ENCODE measurements at regions not wholly inside any gene's neighbourhood (a gene's known extent, or its start where the extent isn't known, plus 50 kb on each side); places are given as distances from the start of the nearest gene placed in this dataset.

- no peaks in the 10 kb centered on the region for H3K9me3 ChIP-seq (ENCODE audit: control insufficient read depth in 2 of 2, insufficient read depth in 1 of 2, low read length in 1 of 2)
- H3K4me1 ChIP-seq (ENCODE audit: control insufficient read depth in 2 of 2, insufficient read depth in 2 of 2, low read length in 2 of 2) = no peaks in the 10 kb centered on the region
- DNase-seq (ENCODE audit: low read depth in 6 of 9, low spot score in 9 of 9) = no peak
- H3K27me3 ChIP-seq (ENCODE audit: control insufficient read depth in 2 of 2, insufficient read depth in 1 of 2, low read length in 1 of 2) = no peaks in the 10 kb centered on the region
- H3K27ac ChIP-seq (ENCODE audit: low read depth in 1 of 2, low read length in 1 of 2) = no peak overlapping the region
- no peaks in the 10 kb centered on the region for H3K36me3 ChIP-seq (ENCODE audit: control insufficient read depth in 2 of 2, insufficient read depth in 2 of 2, low read length in 1 of 2)
- no peak overlapping the region for H3K4me3 ChIP-seq (ENCODE audit: low read length in 2 of 2)
- WGBS = 83% methylated on average over 3 of the region's 3 CpGs
Measured at GRCh38 chr2:180927030-180927686, 53.2 kb upstream of the UBE2E3 start.

GRCh38 chr2:180925700-180926099 is 54.7 kb upstream of the UBE2E3 start:
- WGBS = 93% methylated on average over 2 of the region's 2 CpGs

GRCh38 chr2:180924063-180924462 is 56.3 kb upstream of the UBE2E3 start:
- Histone ChIP-seq H3K36me3 (ENCODE audit: control insufficient read depth in 2 of 2, insufficient read depth in 2 of 2, low read length in 1 of 2) (no peaks in the 10 kb centered on the region), H3K4me3 (ENCODE audit: low read length in 2 of 2) (no peak overlapping the region), H3K27ac (ENCODE audit: low read depth in 1 of 2, low read length in 1 of 2) (no peak overlapping the region), H3K9me3 (ENCODE audit: control insufficient read depth in 2 of 2, insufficient read depth in 1 of 2, low read length in 1 of 2) (no peaks in the 10 kb centered on the region), H3K4me1 (ENCODE audit: control insufficient read depth in 2 of 2, insufficient read depth in 2 of 2, low read length in 2 of 2) (no peaks in the 10 kb centered on the region), H3K27me3 (ENCODE audit: control insufficient read depth in 2 of 2, insufficient read depth in 1 of 2, low read length in 1 of 2) (no peaks in the 10 kb centered on the region)
- DNase-seq (ENCODE audit: low read depth in 6 of 9, low spot score in 9 of 9) = no peak
- 90% methylated on average over 2 of the region's 2 CpGs for WGBS

More at GRCh38 chr2:180925700-180926099, 54.7 kb upstream of the UBE2E3 start:
- Histone ChIP-seq H3K27ac (ENCODE audit: low read depth in 1 of 2, low read length in 1 of 2) (no peak overlapping the region), H3K4me3 (ENCODE audit: low read length in 2 of 2) (no peak overlapping the region), H3K9me3 (ENCODE audit: control insufficient read depth in 2 of 2, insufficient read depth in 1 of 2, low read length in 1 of 2) (no peaks in the 10 kb centered on the region), H3K4me1 (ENCODE audit: control insufficient read depth in 2 of 2, insufficient read depth in 2 of 2, low read length in 2 of 2) (no peaks in the 10 kb centered on the region), H3K36me3 (ENCODE audit: control insufficient read depth in 2 of 2, insufficient read depth in 2 of 2, low read length in 1 of 2) (no peaks in the 10 kb centered on the region), H3K27me3 (ENCODE audit: control insufficient read depth in 2 of 2, insufficient read depth in 1 of 2, low read length in 1 of 2) (no peaks in the 10 kb centered on the region)
- DNase-seq (ENCODE audit: low read depth in 6 of 9, low spot score in 9 of 9) = no peak

GRCh38 chr2:180910831-180911665 is 69.4 kb upstream of the UBE2E3 start:
- Histone ChIP-seq H3K4me3 (ENCODE audit: low read length in 2 of 2) (no peak overlapping the region), H3K27ac (ENCODE audit: low read depth in 1 of 2, low read length in 1 of 2) (no peak overlapping the region), H3K27me3 (ENCODE audit: control insufficient read depth in 2 of 2, insufficient read depth in 1 of 2, low read length in 1 of 2) (no peaks in the 10 kb centered on the region), H3K36me3 (ENCODE audit: control insufficient read depth in 2 of 2, insufficient read depth in 2 of 2, low read length in 1 of 2) (no peaks in the 10 kb centered on the region), H3K4me1 (ENCODE audit: control insufficient read depth in 2 of 2, insufficient read depth in 2 of 2, low read length in 2 of 2) (no peaks in the 10 kb centered on the region), H3K9me3 (ENCODE audit: control insufficient read depth in 2 of 2, insufficient read depth in 1 of 2, low read length in 1 of 2) (no peaks in the 10 kb centered on the region)
- WGBS = 96% methylated on average over 9 of the region's 9 CpGs
- no peak for DNase-seq (ENCODE audit: low read depth in 6 of 9, low spot score in 9 of 9)

- Histone ChIP-seq H3K4me3 (ENCODE audit: low read length in 2 of 2) (no peak overlapping the region), H3K4me1 (ENCODE audit: control insufficient read depth in 2 of 2, insufficient read depth in 2 of 2, low read length in 2 of 2) (no peaks in the 10 kb centered on the region), H3K9me3 (ENCODE audit: control insufficient read depth in 2 of 2, insufficient read depth in 1 of 2, low read length in 1 of 2) (no peaks in the 10 kb centered on the region), H3K36me3 (ENCODE audit: control insufficient read depth in 2 of 2, insufficient read depth in 2 of 2, low read length in 1 of 2) (no peaks in the 10 kb centered on the region), H3K27ac (ENCODE audit: low read depth in 1 of 2, low read length in 1 of 2) (no peak overlapping the region), H3K27me3 (ENCODE audit: control insufficient read depth in 2 of 2, insufficient read depth in 1 of 2, low read length in 1 of 2) (no peaks in the 10 kb centered on the region)
- no peak for DNase-seq (ENCODE audit: low read depth in 6 of 9, low spot score in 9 of 9)
- WGBS = 89% methylated on average over 1 of the region's 1 CpG
Measured at GRCh38 chr2:180907731-180908130, 72.7 kb upstream of the UBE2E3 start.

- no peak overlapping the region for H3K4me3 ChIP-seq (ENCODE audit: low read length in 2 of 2)
- no peaks in the 10 kb centered on the region for H3K36me3 ChIP-seq (ENCODE audit: control insufficient read depth in 2 of 2, insufficient read depth in 2 of 2, low read length in 1 of 2)
- H3K9me3 ChIP-seq (ENCODE audit: control insufficient read depth in 2 of 2, insufficient read depth in 1 of 2, low read length in 1 of 2) = no peaks in the 10 kb centered on the region
- no peaks in the 10 kb centered on the region for H3K4me1 ChIP-seq (ENCODE audit: control insufficient read depth in 2 of 2, insufficient read depth in 2 of 2, low read length in 2 of 2)
- DNase-seq (ENCODE audit: low read depth in 6 of 9, low spot score in 9 of 9) = no peak
- no peaks in the 10 kb centered on the region for H3K27me3 ChIP-seq (ENCODE audit: control insufficient read depth in 2 of 2, insufficient read depth in 1 of 2, low read length in 1 of 2)
- H3K27ac ChIP-seq (ENCODE audit: low read depth in 1 of 2, low read length in 1 of 2) = no peak overlapping the region
Measured at GRCh38 chr2:180905461-180905860, 74.9 kb upstream of the UBE2E3 start.

- Histone ChIP-seq H3K36me3 (ENCODE audit: control insufficient read depth in 2 of 2, insufficient read depth in 2 of 2, low read length in 1 of 2) (no peaks in the 10 kb centered on the region), H3K27ac (ENCODE audit: low read depth in 1 of 2, low read length in 1 of 2) (no peak overlapping the region), H3K4me3 (ENCODE audit: low read length in 2 of 2) (no peak overlapping the region), H3K27me3 (ENCODE audit: control insufficient read depth in 2 of 2, insufficient read depth in 1 of 2, low read length in 1 of 2) (no peaks in the 10 kb centered on the region), H3K4me1 (ENCODE audit: control insufficient read depth in 2 of 2, insufficient read depth in 2 of 2, low read length in 2 of 2) (no peaks in the 10 kb centered on the region), H3K9me3 (ENCODE audit: control insufficient read depth in 2 of 2, insufficient read depth in 1 of 2, low read length in 1 of 2) (no peaks in the 10 kb centered on the region)
- DNase-seq (ENCODE audit: low read depth in 6 of 9, low spot score in 9 of 9) = no peak
- WGBS = 86% methylated on average over 4 of the region's 4 CpGs
Measured at GRCh38 chr2:180905002-180905401, 75.4 kb upstream of the UBE2E3 start.

- 97% methylated on average over 4 of the region's 4 CpGs for WGBS
Measured at GRCh38 chr2:180901331-180901730, 79.1 kb upstream of the UBE2E3 start.

GRCh38 chr2:180893752-180894151 is 86.7 kb upstream of the UBE2E3 start:
- no peak overlapping the region for H3K27ac ChIP-seq (ENCODE audit: low read depth in 1 of 2, low read length in 1 of 2)
- no peaks in the 10 kb centered on the region for H3K9me3 ChIP-seq (ENCODE audit: control insufficient read depth in 2 of 2, insufficient read depth in 1 of 2, low read length in 1 of 2)
- H3K27me3 ChIP-seq (ENCODE audit: control insufficient read depth in 2 of 2, insufficient read depth in 1 of 2, low read length in 1 of 2) = no peaks in the 10 kb centered on the region
- no peaks in the 10 kb centered on the region for H3K36me3 ChIP-seq (ENCODE audit: control insufficient read depth in 2 of 2, insufficient read depth in 2 of 2, low read length in 1 of 2)
- 91% methylated on average over 1 of the region's 1 CpG for WGBS
- H3K4me1 ChIP-seq (ENCODE audit: control insufficient read depth in 2 of 2, insufficient read depth in 2 of 2, low read length in 2 of 2) = no peaks in the 10 kb centered on the region
- no peak for DNase-seq (ENCODE audit: low read depth in 6 of 9, low spot score in 9 of 9)
- H3K4me3 ChIP-seq (ENCODE audit: low read length in 2 of 2) = no peak overlapping the region

More at GRCh38 chr2:180901331-180901730, 79.1 kb upstream of the UBE2E3 start:
- Histone ChIP-seq H3K9me3 (ENCODE audit: control insufficient read depth in 2 of 2, insufficient read depth in 1 of 2, low read length in 1 of 2) (no peaks in the 10 kb centered on the region), H3K36me3 (ENCODE audit: control insufficient read depth in 2 of 2, insufficient read depth in 2 of 2, low read length in 1 of 2) (no peaks in the 10 kb centered on the region), H3K4me1 (ENCODE audit: control insufficient read depth in 2 of 2, insufficient read depth in 2 of 2, low read length in 2 of 2) (no peaks in the 10 kb centered on the region), H3K27me3 (ENCODE audit: control insufficient read depth in 2 of 2, insufficient read depth in 1 of 2, low read length in 1 of 2) (no peaks in the 10 kb centered on the region), H3K27ac (ENCODE audit: low read depth in 1 of 2, low read length in 1 of 2) (no peak overlapping the region), H3K4me3 (ENCODE audit: low read length in 2 of 2) (no peak overlapping the region)
- DNase-seq (ENCODE audit: low read depth in 6 of 9, low spot score in 9 of 9) = no peak
